GM19035 (cell line): ENCODE measurements at regions not wholly inside any gene's neighbourhood (a gene's known extent, or its start where the extent isn't known, plus 50 kb on each side); places are given as distances from the start of the nearest gene placed in this dataset.

Experiments
- ATAC-seq: cut with Tn5 transposase; IDR thresholded peaks from one replicate; pipeline ENCODE4 v1.9.1; 2021; ENCODE audit not compliant: unreplicated experiment

DNA sequence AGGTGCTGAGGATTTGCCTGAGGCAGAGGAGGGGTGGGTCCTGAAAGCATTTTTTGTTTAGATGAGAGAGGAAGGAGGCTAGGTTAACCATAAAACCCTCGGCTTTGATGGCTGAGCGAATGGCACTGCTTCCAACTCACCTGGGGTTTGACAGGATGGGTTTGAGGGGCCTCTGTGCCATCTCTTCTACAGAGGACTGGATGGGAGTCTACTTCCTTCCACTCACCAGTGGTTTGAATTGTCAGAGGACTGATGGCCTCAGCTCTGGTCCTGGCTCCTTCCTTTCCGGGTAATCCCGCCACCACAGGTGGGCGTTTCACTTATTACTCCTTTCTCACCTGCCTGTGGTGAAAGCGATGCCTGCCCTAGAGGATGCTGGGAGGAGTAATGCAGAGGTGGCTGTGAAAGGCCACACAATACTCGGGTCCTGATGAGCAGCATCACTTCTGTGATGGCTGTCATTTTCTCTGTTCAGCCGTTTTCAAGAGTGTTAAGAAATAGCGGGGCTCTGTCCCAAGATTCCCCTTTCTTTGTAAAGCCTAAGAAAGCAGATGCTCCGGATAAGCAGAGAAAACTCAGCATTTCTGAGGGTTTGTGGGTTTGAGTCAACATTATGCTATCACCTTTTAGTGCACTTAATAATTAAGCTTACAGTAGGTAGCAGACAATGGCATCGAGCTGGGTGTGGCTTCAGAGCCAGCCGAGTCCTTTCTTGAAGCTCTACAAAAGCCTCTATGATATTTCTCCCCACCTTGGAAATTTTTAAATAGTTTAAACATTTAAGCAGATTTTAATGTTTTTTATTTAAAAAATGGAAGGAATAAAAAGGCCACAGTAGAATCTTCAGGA, 220.7 kb downstream of the HLX start:
- ATAC-seq = no peak

- no peak for ATAC-seq
Measured at GRCh38 chr1:221100611-221101010, 221.4 kb downstream of the HLX start.

- ATAC-seq = no peak
Measured at GRCh38 chr1:221101807-221102605, 222.8 kb downstream of the HLX start.

GRCh38 chr1:221104596-221104995, 225.4 kb downstream of the HLX start:
- ATAC-seq = no peak

- no peak for ATAC-seq
Measured at GRCh38 chr1:221105578-221105977, 226.3 kb downstream of the HLX start.

- no peak for ATAC-seq
Measured at GRCh38 chr1:221106616-221107015, 227.4 kb downstream of the HLX start.

GRCh38 chr1:221109930-221110329, 230.7 kb downstream of the HLX start:
- no peak for ATAC-seq

- no peak for ATAC-seq
Measured at GRCh38 chr1:221117133-221117532, 237.9 kb downstream of the HLX start.

GRCh38 chr1:221117548-221117951, 238.3 kb downstream of the HLX start:
- ATAC-seq = no peak

GRCh38 chr1:221118176-221118937, 239.1 kb downstream of the HLX start:
- ATAC-seq = no peak

- ATAC-seq = no peak
Measured at GRCh38 chr1:221118938-221119320, 239.7 kb downstream of the HLX start.

DNA sequence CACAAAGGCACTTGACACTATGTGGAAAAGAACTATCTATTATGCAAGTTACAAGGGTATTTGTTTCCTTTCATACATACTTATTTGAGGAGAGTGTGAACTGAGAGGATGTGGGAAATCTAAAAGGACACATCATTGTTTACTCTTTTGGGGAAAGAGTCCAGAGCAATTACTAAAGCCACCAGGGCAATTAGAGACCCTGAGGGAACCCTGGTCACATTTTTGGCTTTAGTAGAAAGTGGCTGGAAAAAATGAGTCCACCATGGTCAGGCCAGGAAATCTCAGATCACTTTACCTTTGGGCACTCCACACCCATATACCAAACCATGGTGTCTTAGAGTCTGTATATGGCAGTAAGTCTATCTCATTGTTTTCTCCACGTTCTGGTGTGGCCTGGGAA, 243.3 kb downstream of the HLX start:
- no peak for ATAC-seq

DNA sequence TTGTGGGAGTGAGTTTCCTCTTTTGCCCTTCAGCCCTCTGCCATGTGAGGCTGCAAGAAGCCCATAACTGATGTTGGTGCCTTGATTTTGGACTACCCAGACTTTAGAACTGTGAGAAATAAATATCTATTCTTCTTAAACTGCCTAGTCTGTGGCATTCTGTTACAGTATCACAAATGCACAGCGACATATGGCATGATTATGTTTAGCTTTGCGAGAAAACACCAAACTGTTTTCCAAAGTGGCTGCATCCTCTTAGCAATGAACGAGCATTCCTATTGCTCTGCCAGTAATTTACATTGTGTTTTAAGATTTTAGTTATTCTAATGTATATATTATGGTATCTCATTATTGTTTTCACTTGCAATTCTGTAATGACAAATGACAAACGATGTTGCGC, 246.7 kb downstream of the HLX start:
- ATAC-seq = no peak

DNA sequence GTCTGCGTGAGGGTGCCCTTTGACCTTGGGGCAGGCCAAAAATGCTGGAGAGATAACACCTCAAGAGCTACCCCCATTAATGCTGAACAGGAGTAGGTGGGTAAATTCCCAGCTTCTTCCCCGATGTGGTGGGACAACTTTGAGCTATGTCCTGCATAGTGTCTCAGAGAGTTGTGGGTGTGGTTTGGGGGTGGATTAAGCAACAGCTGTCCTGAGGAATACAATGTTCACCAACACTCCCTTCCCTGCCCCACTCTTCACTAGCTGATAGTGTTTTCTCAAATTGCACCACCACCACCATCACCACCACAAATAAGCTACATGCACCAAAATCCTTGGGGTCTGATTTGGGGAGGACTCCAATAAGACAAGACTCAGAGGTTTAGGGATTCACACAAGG, 258.4 kb downstream of the HLX start:
- ATAC-seq = no peak

- no peak for ATAC-seq
Measured at GRCh38 chr1:221138516-221138915, 259.3 kb downstream of the HLX start.

- no peak for ATAC-seq
Measured at GRCh38 chr1:221139991-221140390, 260.7 kb downstream of the HLX start.

GRCh38 chr1:221141096-221141495, 261.9 kb downstream of the HLX start:
- no peak for ATAC-seq

DNA sequence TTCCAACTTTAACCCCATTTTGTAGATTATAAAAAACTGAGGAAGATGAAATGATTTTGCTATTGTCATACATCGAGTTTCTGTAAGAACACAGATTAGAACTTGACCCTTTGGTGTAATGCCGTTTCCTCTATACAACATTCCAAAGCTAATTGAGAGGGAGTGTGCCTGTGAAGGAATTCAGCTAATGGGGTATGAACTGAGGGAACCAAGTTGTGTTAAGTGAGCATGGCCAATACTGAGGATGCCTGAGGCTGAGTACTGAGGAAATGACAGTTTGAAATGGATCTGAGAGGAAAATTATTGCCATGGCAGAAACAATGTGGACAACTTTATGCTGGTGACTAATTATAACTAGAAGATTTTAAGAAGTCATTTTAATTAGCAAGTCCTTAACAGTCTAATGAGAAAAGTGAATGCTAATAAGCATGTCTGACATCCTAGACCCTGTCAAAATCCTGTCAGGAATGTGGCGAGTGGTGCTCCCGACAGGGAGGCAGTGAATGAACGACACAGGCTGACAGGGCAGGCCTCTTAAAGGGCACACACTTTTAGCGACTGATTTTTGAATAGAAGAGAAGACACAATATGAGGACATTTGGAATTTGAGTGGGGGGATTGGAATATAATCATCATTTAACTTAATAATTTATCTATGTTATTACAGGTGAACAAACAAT, 262.5 kb downstream of the HLX start:
- no peak for ATAC-seq

DNA sequence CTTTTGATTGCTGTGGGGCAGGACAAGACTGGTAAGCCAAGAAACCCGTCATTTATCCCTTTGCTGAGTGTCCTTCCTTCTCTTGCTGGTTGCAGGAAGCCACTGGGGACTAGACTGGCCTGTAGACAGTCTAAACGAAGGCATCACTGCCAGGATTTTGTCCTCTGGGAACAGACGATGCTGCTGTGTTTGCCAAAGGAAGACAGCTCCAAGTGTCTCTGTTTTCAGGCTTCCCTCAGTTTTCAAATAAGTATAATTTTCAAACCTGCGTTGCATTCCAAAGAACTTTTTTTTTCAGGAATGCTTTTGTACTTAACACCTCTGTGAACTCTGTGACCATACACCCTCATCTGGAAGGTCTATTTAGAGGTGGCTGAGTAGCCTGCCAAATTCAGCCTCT, 269.4 kb downstream of the HLX start:
- ATAC-seq = no peak

- ATAC-seq = no peak
Measured at GRCh38 chr1:221149111-221149510, 269.9 kb downstream of the HLX start.

DNA sequence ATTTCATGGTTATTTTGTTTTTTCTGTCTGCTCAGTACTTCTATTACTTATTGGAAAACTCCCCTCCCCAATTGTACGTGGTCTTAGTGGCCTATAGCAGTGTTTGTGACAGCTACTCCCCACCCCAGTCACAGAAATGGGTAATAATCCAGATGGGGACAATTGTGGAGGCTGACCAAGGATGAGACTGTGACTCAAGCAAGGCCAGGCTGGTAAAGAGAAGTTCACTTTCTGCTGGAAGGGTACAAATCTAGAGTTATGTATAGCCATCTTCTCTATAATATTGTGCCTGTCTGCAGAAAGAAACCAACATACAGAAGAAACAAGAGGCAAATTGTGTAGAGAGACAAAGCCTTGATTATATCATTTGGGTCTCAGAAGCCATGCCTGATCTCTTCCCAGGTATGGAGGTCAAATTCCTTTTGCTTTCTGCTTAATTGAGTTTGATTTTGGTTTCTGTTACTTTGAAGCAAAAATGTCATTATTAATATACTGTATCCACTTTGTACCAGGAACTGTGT, 270.4 kb downstream of the HLX start:
- ATAC-seq = no peak
